Spleen (tissue), 11 donors: ENCODE measurements at regions not wholly inside any gene's neighbourhood (a gene's known extent, or its start where the extent isn't known, plus 50 kb on each side); places are given as distances from the start of the nearest gene placed in this dataset.

Experiments
- DNase-seq: peaks from one replicate; pipeline ENCODE4 v3.0.0-alpha.2; 2020
- H3K27ac ChIP-seq, 8 donors: fragments of 200-600 bp; sonication (generic) in 7 of 8; 1 replicate in 4 of 8; 2 replicates in 4 of 8; pipeline versions ENCODE4 v1.5.0 to v1.8.0; 2016 to 2021; ENCODE audit warnings: inconsistent platforms in 4 of 8, mild to moderate bottlenecking in 4 of 8, moderate library complexity in 1 of 8
- H3K27me3 ChIP-seq, 7 donors: fragments of 200-600 bp; sonication (generic) in 6 of 7; replicated peaks in 1 of 7; 1 replicate in 4 of 7; 2 replicates in 3 of 7; pipeline versions ENCODE4 v1.5.0 to v1.8.0; 2016 to 2021; ENCODE audit warnings: inconsistent platforms in 3 of 7, mild to moderate bottlenecking in 1 of 7
- H3K36me3 ChIP-seq, 6 donors: fragments of 200-600 bp; sonication (generic) in 5 of 6; 1 replicate in 4 of 6; 2 replicates in 2 of 6; pipeline versions ENCODE4 v1.5.0 to v1.8.0; 2016 to 2021; ENCODE audit warnings: inconsistent platforms in 2 of 6
- H3K4me1 ChIP-seq, 6 donors: fragments of 200-600 bp; sonication (generic) in 5 of 6; 1 replicate in 3 of 6; 2 replicates in 3 of 6; pipeline versions ENCODE4 v1.5.0 to v1.8.0; 2016 to 2021; ENCODE audit warnings: inconsistent platforms in 3 of 6
- H3K4me3 ChIP-seq, 8 donors: fragments of 200-600 bp; sonication (generic) in 7 of 8; 1 replicate in 4 of 8; 2 replicates in 4 of 8; pipeline versions ENCODE4 v1.5.0 to v1.8.0; 2016 to 2021; ENCODE audit warnings: inconsistent platforms in 4 of 8, mild to moderate bottlenecking in 4 of 8, moderate library complexity in 2 of 8
- H3K9me3 ChIP-seq, 8 donors: fragments of 200-600 bp; sonication (generic) in 7 of 8; 1 replicate in 4 of 8; 2 replicates in 4 of 8; pipeline versions ENCODE4 v1.5.0 to v1.8.0; 2016 to 2021; ENCODE audit warnings: inconsistent platforms in 4 of 8
- POLR2A ChIP-seq, 3 donors: fragments of 450-650 bp; IDR thresholded peaks; one replicate each; pipeline ENCODE4 v1.5.1; 2017; ENCODE audit warnings: antibody characterized with exemption in 3 of 3, mild to moderate bottlenecking in 1 of 3
- POLR2AphosphoS5 ChIP-seq, 3 donors: sonication (generic); formaldehyde crosslinking; IDR thresholded peaks; one replicate each; pipeline ENCODE4 v1.5.1; 2017; ENCODE audit warnings: antibody characterized with exemption in 3 of 3
- WGBS, 5 donors: extraction: QIAGEN DNeasy Blood & Tissue Kit in 3 of 5; methylation state at CpG; one replicate each; pipeline versions ENCODE4 v1.1.5 to v1.1.7; 2013 to 2018; 5-methylcytosine and 5-hydroxymethylcytosine counted together
- intact Hi-C: fragments of 100-400 bp; cut with DNase I; formaldehyde crosslinking; loops from one replicate; pipeline ENCODE4 v1.15.0; 2023; ENCODE audit warnings: low total_unique reads
- TF ChIP-seq, protein P1 (sequence below), 11 experiments: fragments of 200-600 bp in 7 of 11; fragments of 450-650 bp in 4 of 11; sonication (generic) in 4 of 11; IDR thresholded peaks in 8 of 11; conservative IDR thresholded peaks in 3 of 11; 1 replicate in 7 of 11; 2 replicates in 4 of 11; pipeline versions ENCODE4 v1.4.0 to v1.8.0; 2016 to 2021; ENCODE audit warnings: antibody characterized with exemption in 11 of 11, inconsistent platforms in 4 of 11, mild to moderate bottlenecking in 1 of 11
- donor health status: healthy with polysubstance abuse.
- donor health status: DM: no; HTN: no; CAD: no; lungs with moderate emphysema.
- donor health status: DM: no; HTN: no; CAD: no.
- donor health status: Bipolar disorder and iron deficiency.
- donor health status: healthy.
- donor health status: DM: no; HTN: no; CAD: no.
- donor health status: DM: yes; HTN: yes; CAD: no.

DNA sequence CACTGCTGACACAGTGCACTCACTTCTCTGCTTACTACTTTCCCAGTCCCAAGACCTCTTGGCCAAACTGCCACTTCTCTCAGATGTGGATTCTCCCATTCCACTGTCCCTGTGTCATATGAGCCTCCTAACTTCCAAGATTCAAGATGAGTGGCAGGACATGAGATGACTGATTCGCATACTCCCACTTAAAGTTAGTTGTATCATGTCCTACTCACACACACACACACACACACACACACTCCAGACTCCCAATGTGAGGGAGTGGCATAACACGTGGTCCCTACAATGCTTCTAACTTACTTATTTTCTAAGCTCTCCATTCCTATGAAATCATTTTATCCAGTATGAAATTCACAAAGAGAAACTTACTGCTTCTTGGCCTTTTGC is 67.0 kb upstream of the CAV2 start:
- no peak for DNase-seq
- intact Hi-C loops = no loop called here
- H3K36me3 ChIP-seq = no peaks in the 10 kb centered on the region
- TF ChIP-seq POLR2A (IDR thresholded peaks at IDR 0.05) (no peak), POLR2AphosphoS5 (IDR thresholded peaks at IDR 0.05) (no peak)
- TF ChIP-seq, protein P1, sequence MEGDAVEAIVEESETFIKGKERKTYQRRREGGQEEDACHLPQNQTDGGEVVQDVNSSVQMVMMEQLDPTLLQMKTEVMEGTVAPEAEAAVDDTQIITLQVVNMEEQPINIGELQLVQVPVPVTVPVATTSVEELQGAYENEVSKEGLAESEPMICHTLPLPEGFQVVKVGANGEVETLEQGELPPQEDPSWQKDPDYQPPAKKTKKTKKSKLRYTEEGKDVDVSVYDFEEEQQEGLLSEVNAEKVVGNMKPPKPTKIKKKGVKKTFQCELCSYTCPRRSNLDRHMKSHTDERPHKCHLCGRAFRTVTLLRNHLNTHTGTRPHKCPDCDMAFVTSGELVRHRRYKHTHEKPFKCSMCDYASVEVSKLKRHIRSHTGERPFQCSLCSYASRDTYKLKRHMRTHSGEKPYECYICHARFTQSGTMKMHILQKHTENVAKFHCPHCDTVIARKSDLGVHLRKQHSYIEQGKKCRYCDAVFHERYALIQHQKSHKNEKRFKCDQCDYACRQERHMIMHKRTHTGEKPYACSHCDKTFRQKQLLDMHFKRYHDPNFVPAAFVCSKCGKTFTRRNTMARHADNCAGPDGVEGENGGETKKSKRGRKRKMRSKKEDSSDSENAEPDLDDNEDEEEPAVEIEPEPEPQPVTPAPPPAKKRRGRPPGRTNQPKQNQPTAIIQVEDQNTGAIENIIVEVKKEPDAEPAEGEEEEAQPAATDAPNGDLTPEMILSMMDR (IDR thresholded peaks at IDR 0.05 in 8 of 11, conservative IDR thresholded peaks at IDR 0.05 in 3 of 11) = no peak
- no peaks in the 10 kb centered on the region for H3K27me3 ChIP-seq
- H3K4me3 ChIP-seq = no peak overlapping the region
- 72 to 85% (median 81%) methylated on average over 2 of the region's 2 CpGs for whole genome bisulfite sequencing, 5 donors
- H3K4me1 ChIP-seq = no peaks in the 10 kb centered on the region
- no peak overlapping the region for H3K27ac ChIP-seq
- H3K9me3 ChIP-seq = no peaks in the 10 kb centered on the region

DNA sequence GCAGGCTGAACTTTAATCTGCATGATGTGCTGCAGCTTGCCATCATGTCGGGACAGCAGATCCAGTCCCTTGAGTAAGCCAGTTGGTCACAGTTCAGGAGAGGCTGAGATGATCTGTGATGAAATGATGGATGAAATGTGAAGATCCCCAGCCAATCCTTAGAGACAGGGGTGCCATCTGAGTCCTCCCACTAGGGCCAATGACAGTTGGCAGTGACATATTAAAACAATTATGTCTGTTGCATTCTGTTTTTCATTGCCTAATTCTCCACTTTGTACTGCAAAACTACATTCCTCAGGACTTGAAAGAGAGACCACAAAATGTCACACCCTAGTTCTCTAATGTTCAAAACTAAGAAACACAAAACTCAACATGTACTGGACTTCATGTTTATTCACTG is 66.3 kb upstream of the CAV2 start:
- 61 to 93% (median 77%) methylated on average over 1 of the region's 1 CpG for WGBS, 5 donors
- no peaks in the 10 kb centered on the region for H3K4me1 ChIP-seq
- intact Hi-C loops = no loop called here

DNA sequence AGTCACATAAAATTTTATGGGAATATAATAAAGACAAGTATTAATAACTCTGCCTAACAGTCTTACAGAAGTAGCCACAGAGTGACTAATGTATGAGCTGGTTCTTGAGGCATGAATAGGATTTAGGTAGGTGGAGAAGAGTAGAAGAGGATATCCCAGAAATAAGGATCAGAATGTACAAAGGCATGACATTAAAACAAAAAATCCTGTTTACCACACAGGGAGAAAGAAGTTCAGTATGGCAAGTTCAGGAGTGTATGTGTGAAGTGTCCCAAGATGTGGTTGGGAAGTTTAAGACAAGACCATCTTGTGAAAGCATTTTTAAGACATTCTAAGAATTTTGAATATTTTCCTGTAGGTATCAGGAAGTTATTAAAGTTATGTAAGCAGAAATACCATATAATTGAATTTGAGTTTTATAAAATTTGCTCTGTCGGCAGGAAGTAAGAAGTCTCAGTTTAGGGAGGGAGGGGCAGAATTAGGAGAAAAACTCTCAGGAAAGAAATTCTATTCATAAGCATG is 64.7 kb upstream of the CAV2 start:
- WGBS, 5 donors = 86 to 94% (median 92%) methylated on average over 1 of the region's 1 CpG
- no peaks in the 10 kb centered on the region for H3K27me3 ChIP-seq
- TF ChIP-seq, protein P1 (IDR thresholded peaks at IDR 0.05 in 8 of 11, conservative IDR thresholded peaks at IDR 0.05 in 3 of 11) = no peak
- TF ChIP-seq POLR2AphosphoS5 (IDR thresholded peaks at IDR 0.05) = no peak
- TF ChIP-seq POLR2A (IDR thresholded peaks at IDR 0.05) = no peak
- no peak for DNase-seq
- H3K27ac ChIP-seq = no peak overlapping the region
- intact Hi-C loops = no loop called here
- H3K9me3 ChIP-seq = no peaks in the 10 kb centered on the region
- H3K4me3 ChIP-seq = no peak overlapping the region
- H3K36me3 ChIP-seq = no peaks in the 10 kb centered on the region
- H3K4me1 ChIP-seq = no peaks in the 10 kb centered on the region

More for the DNA sequence above, 66.3 kb upstream of the CAV2 start:
- Histone ChIP-seq H3K36me3 (no peaks in the 10 kb centered on the region), H3K27ac (no peak overlapping the region), H3K4me3 (no peak overlapping the region), H3K27me3 (no peaks in the 10 kb centered on the region), H3K9me3 (no peaks in the 10 kb centered on the region)
- no peak for DNase-seq
- TF ChIP-seq POLR2A (IDR thresholded peaks at IDR 0.05) = no peak
- TF ChIP-seq, protein P1 (IDR thresholded peaks at IDR 0.05 in 8 of 11, conservative IDR thresholded peaks at IDR 0.05 in 3 of 11) = no peak
- no peak for TF ChIP-seq POLR2AphosphoS5 (IDR thresholded peaks at IDR 0.05)

DNA sequence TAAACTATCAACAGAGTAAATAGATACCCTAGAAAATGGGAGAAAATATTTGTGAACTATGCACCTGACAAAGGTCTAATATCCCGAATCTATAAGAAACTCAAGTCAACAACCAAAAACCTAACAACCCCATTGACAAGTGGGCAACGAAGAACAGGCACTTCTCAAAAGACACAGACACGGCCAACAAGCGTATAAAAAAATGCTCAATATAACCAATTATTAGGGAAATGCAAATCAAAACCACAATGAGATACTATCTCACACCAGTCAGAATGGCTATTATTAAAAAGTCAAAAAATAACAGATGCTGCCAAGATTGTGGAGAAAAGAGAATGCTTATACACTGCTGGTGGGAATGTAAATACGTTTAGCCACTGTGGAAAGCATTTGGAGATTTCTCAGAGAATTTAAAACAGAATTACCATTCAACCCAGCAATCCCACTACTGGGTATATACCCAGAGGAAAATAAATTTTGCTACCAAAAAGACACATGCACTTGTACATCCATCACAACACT is 63.2 kb upstream of the CAV2 start:
- Histone ChIP-seq H3K27me3 (no peaks in the 10 kb centered on the region), H3K4me3 (no peak overlapping the region), H3K9me3 (no peaks in the 10 kb centered on the region), H3K36me3 (no peaks in the 10 kb centered on the region), H3K4me1 (no peaks in the 10 kb centered on the region), H3K27ac (no peak overlapping the region)
- no peak for DNase-seq
- 70 to 91% (median 76%) methylated on average over 4 to 5 of the region's 5 CpGs for WGBS, 5 donors
- intact Hi-C loops = no loop called here
- TF ChIP-seq POLR2AphosphoS5 (IDR thresholded peaks at IDR 0.05) = no peak
- TF ChIP-seq, protein P1 (IDR thresholded peaks at IDR 0.05 in 8 of 11, conservative IDR thresholded peaks at IDR 0.05 in 3 of 11) = no peak
- no peak for TF ChIP-seq POLR2A (IDR thresholded peaks at IDR 0.05)
